GM19328 (cell line): ENCODE measurements at regions not wholly inside any gene's neighbourhood (a gene's known extent, or its start where the extent isn't known, plus 50 kb on each side); places are given as distances from the start of the nearest gene placed in this dataset.
"Not testable (repeated sequence)": the region's sequence is repeated elsewhere in the genome, so short reads cannot be mapped to it uniquely, and the experiment has no call there.

Experiments used
- ATAC-seq: cut with Tn5 transposase; IDR thresholded peaks from one replicate; pipeline ENCODE4 v1.9.1; 2021; ENCODE audit warnings: mild to moderate bottlenecking, moderate library complexity; ENCODE audit not compliant: unreplicated experiment

GRCh38 chr1:87976316-87976715, 647.6 kb downstream of the LMO4 start:
- ATAC-seq, result no peak

GRCh38 chr1:87977145-87977544, 648.5 kb downstream of the LMO4 start:
- no peak for ATAC-seq

- ATAC-seq, result no peak
Observed at GRCh38 chr1:87979079-87979478, 650.4 kb downstream of the LMO4 start.

- no peak for ATAC-seq
Observed at GRCh38 chr1:87980494-87980893, 651.8 kb downstream of the LMO4 start.

- no peak for ATAC-seq
Observed at GRCh38 chr1:87981386-87981785, 652.7 kb downstream of the LMO4 start.

GRCh38 chr1:87981810-87982209, 653.1 kb downstream of the LMO4 start:
- no peak for ATAC-seq

GRCh38 chr1:87983841-87984240, 655.2 kb downstream of the LMO4 start:
- no peak for ATAC-seq

- no peak for ATAC-seq
Observed at GRCh38 chr1:87985071-87985470, 656.4 kb downstream of the LMO4 start.

- ATAC-seq, result no peak
Observed at GRCh38 chr1:87986130-87986866, 657.6 kb downstream of the LMO4 start.

- no peak for ATAC-seq
Observed at GRCh38 chr1:87989346-87989745, 660.7 kb downstream of the LMO4 start.

- ATAC-seq, result not testable (repeated sequence)
Observed at GRCh38 chr1:87992536-87992935, 663.9 kb downstream of the LMO4 start.

- no peak for ATAC-seq
Observed at GRCh38 chr1:87993051-87993450, 664.4 kb downstream of the LMO4 start.

- ATAC-seq, result no peak
Observed at GRCh38 chr1:87999852-88000251, 671.2 kb downstream of the LMO4 start.

GRCh38 chr1:88001460-88001859, 672.8 kb downstream of the LMO4 start:
- no peak for ATAC-seq

- no peak for ATAC-seq
Observed at GRCh38 chr1:88003255-88003654, 674.6 kb downstream of the LMO4 start.

- no peak for ATAC-seq
Observed at GRCh38 chr1:88009916-88010315, 674.2 kb upstream of the PKN2 start.

- ATAC-seq, result no peak
Observed at GRCh38 chr1:88013485-88013884, 670.6 kb upstream of the PKN2 start.

GRCh38 chr1:88014131-88014530, 669.9 kb upstream of the PKN2 start:
- ATAC-seq, result no peak

GRCh38 chr1:88016947-88017346, 667.1 kb upstream of the PKN2 start:
- no peak for ATAC-seq

GRCh38 chr1:88021529-88021928, 662.5 kb upstream of the PKN2 start:
- ATAC-seq, result no peak

- no peak for ATAC-seq
Observed at GRCh38 chr1:88022516-88022915, 661.6 kb upstream of the PKN2 start.

- no peak for ATAC-seq
Observed at GRCh38 chr1:88029142-88029541, 654.9 kb upstream of the PKN2 start.

GRCh38 chr1:88029899-88030298, 654.2 kb upstream of the PKN2 start:
- no peak for ATAC-seq
